SK-N-SH treated with all-trans-retinoic acid at 6 μM for 48 hours (cell line): ENCODE measurements at regions not wholly inside any gene's neighbourhood (a gene's known extent, or its start where the extent isn't known, plus 50 kb on each side); places are given as distances from the start of the nearest gene placed in this dataset.

Experiments used
- BACH2 ChIP-seq: fragments of 250-450 bp; sonication (Bioruptor Pico); IDR thresholded peaks from 2 replicates; pipeline ENCODE4 v1.9.0; 2021; ENCODE audit warnings: mild to moderate bottlenecking, borderline replicate concordance
- OSR1 ChIP-seq: fragments of 250-450 bp; sonication (Bioruptor Pico); IDR thresholded peaks from 2 replicates; pipeline ENCODE4 v1.8.0; 2022; ENCODE audit warnings: moderate library complexity, mild to moderate bottlenecking, inconsistent platforms
- ZFP3 ChIP-seq: fragments of 250-450 bp; sonication (Bioruptor Pico); IDR thresholded peaks from 2 replicates; pipeline ENCODE4 v1.5.0; 2020; ENCODE audit warnings: mild to moderate bottlenecking, moderate library complexity
- ZNF8 ChIP-seq: fragments of 450-650 bp; formaldehyde crosslinking; IDR thresholded peaks from 2 replicates; pipeline ENCODE4 v1.5.0; 2020; ENCODE audit warnings: mild to moderate bottlenecking, moderate library complexity
- TF ChIP-seq, protein P1 (sequence below): fragments of 250-450 bp; sonication (Bioruptor Pico); IDR thresholded peaks from 2 replicates; pipeline ENCODE4 v1.8.0; 2020; ENCODE audit warnings: mild to moderate bottlenecking, moderate library complexity, borderline replicate concordance

DNA sequence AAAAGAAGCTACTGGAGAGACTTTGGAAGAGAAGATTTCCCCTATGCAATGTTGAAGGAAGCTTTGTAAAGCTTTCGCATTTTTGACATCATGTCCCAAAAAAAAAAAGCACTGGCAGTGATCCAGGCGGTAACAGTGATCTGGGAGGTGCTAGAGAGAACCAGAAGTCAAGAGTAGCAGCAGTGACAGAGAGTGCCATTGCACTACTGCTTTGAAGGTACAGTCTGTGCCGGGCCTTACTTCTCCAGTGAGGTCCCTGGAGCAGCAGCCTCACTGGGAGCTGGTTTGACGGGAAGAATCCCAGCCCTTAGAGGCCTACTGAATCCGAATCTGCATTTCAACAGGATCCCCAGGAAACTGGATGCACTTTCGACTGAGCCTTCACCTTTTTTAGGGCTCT is 50.9 kb upstream of the ATL2 start:
- TF ChIP-seq OSR1 (no peak), ZFP3 (CRISPR knock-in tag) (no peak), BACH2 (no peak), ZNF8 (CRISPR knock-in tag) (no peak)
- TF ChIP-seq, protein P1, sequence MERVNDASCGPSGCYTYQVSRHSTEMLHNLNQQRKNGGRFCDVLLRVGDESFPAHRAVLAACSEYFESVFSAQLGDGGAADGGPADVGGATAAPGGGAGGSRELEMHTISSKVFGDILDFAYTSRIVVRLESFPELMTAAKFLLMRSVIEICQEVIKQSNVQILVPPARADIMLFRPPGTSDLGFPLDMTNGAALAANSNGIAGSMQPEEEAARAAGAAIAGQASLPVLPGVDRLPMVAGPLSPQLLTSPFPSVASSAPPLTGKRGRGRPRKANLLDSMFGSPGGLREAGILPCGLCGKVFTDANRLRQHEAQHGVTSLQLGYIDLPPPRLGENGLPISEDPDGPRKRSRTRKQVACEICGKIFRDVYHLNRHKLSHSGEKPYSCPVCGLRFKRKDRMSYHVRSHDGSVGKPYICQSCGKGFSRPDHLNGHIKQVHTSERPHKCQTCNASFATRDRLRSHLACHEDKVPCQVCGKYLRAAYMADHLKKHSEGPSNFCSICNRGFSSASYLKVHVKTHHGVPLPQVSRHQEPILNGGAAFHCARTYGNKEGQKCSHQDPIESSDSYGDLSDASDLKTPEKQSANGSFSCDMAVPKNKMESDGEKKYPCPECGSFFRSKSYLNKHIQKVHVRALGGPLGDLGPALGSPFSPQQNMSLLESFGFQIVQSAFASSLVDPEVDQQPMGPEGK (CRISPR knock-in tag), result no peak
